HL-60 (cell line): ENCODE measurements at regions not wholly inside any gene's neighbourhood (a gene's known extent, or its start where the extent isn't known, plus 50 kb on each side); places are given as distances from the start of the nearest gene placed in this dataset.

Source experiments
- DNase-seq, 2 experiments: peaks; one replicate each; pipeline ENCODE4 v3.0.0-alpha.2; 2010 to 2020; ENCODE audit warnings: low read depth in 1 of 2, low spot score in 1 of 2
- H3K27ac ChIP-seq: fragments of 250-450 bp; sonication (Bioruptor Pico); replicated peaks from 2 replicates; pipeline ENCODE4 v1.5.1; 2020; ENCODE audit warnings: mild to moderate bottlenecking, moderate library complexity
- H3K27me3 ChIP-seq: fragments of 250-450 bp; sonication (Bioruptor Pico); 2 replicates; pipeline ENCODE4 v1.5.1; 2021; ENCODE audit warnings: mild to moderate bottlenecking, moderate library complexity; ENCODE audit not compliant: insufficient read depth, poor library complexity, severe bottlenecking
- H3K4me3 ChIP-seq: replicated peaks from 2 replicates; pipeline ENCODE4 v1.5.1; 2011; ENCODE audit warnings: mild to moderate bottlenecking, control low read depth, low read length; ENCODE audit not compliant: insufficient read depth
- CTCF ChIP-seq: IDR thresholded peaks from one replicate; pipeline ENCODE4 v1.5.1; 2011; ENCODE audit warnings: low read length, control low read depth, inconsistent platforms; ENCODE audit not compliant: insufficient read depth
- GABPA ChIP-seq: IDR thresholded peaks from 2 replicates; pipeline ENCODE4 v1.6.1; 2012; ENCODE audit warnings: low read depth
- POLR2AphosphoS5 ChIP-seq: IDR thresholded peaks from 2 replicates; pipeline ENCODE4 v1.6.1; 2012; ENCODE audit warnings: low read depth
- REST ChIP-seq: IDR thresholded peaks from 2 replicates; pipeline ENCODE4 v1.6.1; 2012; ENCODE audit warnings: low read depth; ENCODE audit not compliant: insufficient replicate concordance
- SPI1 ChIP-seq: IDR thresholded peaks from 2 replicates; pipeline ENCODE4 v1.6.1; 2012; ENCODE audit warnings: low read depth, mild to moderate bottlenecking, borderline replicate concordance

- H3K27me3 ChIP-seq, result no peaks in the 10 kb centered on the region
- TF ChIP-seq POLR2AphosphoS5 (no peak), REST (no peak), GABPA (no peak), CTCF (no peak), SPI1 (no peak)
- H3K4me3 ChIP-seq, result no peak overlapping the region
- no peak for DNase-seq
- no peak overlapping the region for H3K27ac ChIP-seq
These were observed 359.2 kb upstream of the PROK2 start for GRCh38 chr3:72143966-72144717.

DNA sequence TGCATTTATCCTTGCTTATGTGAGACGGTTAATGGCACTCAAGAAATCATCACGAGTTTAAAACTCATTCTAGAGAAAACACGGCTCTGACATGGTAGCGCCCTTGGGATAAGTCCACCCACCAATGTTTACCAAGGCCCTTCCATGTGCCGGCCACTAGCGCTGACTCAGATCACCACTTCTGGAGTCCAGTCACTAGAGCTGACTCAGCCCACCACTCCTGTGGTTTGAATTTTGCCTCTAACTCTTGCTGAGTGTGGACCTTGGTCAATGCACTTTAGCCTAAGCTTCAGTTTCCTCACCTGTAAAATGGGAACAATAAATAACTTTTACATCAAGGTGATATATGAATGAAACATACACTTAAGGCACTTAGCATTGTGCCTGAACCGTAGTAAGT is 358.4 kb upstream of the PROK2 start:
- Histone ChIP-seq H3K4me3 (no peak overlapping the region), H3K27me3 (no peaks in the 10 kb centered on the region), H3K27ac (no peak overlapping the region)
- no peak for TF ChIP-seq POLR2AphosphoS5
- no peak for TF ChIP-seq REST
- no peak for TF ChIP-seq CTCF
- no peak for TF ChIP-seq SPI1
- TF ChIP-seq GABPA, result no peak
- no peak for DNase-seq

- no peak for TF ChIP-seq SPI1
- TF ChIP-seq POLR2AphosphoS5, result no peak
- no peak for TF ChIP-seq GABPA
- no peak for TF ChIP-seq CTCF
- no peak for TF ChIP-seq REST
- no peak overlapping the region for H3K4me3 ChIP-seq
- H3K27me3 ChIP-seq, result no peaks in the 10 kb centered on the region
- DNase-seq, result no peak
- no peak overlapping the region for H3K27ac ChIP-seq
These were observed 357.1 kb upstream of the PROK2 start for GRCh38 chr3:72142028-72142427.
